ENCODE measurements at regions not wholly inside any gene's neighbourhood (a gene's known extent, or its start where the extent isn't known, plus 50 kb on each side); places are given as distances from the start of the nearest gene placed in this dataset.

- no peak for TF ChIP-seq POLR2AphosphoS5 (IDR thresholded peaks at IDR 0.05)
- TF ChIP-seq, protein P1, sequence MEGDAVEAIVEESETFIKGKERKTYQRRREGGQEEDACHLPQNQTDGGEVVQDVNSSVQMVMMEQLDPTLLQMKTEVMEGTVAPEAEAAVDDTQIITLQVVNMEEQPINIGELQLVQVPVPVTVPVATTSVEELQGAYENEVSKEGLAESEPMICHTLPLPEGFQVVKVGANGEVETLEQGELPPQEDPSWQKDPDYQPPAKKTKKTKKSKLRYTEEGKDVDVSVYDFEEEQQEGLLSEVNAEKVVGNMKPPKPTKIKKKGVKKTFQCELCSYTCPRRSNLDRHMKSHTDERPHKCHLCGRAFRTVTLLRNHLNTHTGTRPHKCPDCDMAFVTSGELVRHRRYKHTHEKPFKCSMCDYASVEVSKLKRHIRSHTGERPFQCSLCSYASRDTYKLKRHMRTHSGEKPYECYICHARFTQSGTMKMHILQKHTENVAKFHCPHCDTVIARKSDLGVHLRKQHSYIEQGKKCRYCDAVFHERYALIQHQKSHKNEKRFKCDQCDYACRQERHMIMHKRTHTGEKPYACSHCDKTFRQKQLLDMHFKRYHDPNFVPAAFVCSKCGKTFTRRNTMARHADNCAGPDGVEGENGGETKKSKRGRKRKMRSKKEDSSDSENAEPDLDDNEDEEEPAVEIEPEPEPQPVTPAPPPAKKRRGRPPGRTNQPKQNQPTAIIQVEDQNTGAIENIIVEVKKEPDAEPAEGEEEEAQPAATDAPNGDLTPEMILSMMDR (IDR thresholded peaks at IDR 0.05): no peak
Measured at GRCh38 chr2:10989782-10990181, 78.0 kb downstream of the KCNF1 start.

Measured in gastroesophageal sphincter (tissue), 3 donors.